ENCODE measurements at regions not wholly inside any gene's neighbourhood (a gene's known extent, or its start where the extent isn't known, plus 50 kb on each side); places are given as distances from the start of the nearest gene placed in this dataset.

DNA sequence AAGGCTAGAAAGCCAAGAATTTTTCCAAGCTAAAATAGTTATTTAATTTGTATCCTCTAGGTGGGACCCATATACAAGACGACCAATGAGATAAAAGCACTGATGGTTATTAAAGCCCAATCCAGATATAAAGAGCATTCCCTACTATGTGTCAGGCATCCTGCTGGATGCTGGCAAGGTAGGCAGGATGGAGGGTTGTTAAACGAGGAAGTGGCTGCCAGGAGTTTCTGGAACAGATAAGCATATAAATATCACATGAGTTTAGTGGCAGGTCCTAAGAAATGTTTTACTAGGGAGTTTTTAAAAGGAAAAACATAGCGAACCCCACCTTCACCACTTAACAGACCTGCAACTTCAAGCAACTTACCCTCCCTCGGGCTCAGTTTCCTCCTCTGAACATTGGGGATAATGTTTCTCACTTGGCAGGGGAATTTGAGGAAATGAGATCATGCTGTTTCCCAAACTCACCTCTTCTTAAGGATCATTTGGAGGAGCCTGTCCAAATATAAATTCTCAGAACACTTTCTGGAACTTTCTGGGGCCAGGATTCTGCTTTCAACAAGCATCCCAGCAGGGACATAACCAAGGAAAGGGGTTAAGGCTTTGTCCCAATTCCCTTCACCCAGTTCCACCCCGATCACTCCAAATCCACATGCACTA lies 94.3 kb upstream of the LDB2 start:
- TF ChIP-seq, protein P1, sequence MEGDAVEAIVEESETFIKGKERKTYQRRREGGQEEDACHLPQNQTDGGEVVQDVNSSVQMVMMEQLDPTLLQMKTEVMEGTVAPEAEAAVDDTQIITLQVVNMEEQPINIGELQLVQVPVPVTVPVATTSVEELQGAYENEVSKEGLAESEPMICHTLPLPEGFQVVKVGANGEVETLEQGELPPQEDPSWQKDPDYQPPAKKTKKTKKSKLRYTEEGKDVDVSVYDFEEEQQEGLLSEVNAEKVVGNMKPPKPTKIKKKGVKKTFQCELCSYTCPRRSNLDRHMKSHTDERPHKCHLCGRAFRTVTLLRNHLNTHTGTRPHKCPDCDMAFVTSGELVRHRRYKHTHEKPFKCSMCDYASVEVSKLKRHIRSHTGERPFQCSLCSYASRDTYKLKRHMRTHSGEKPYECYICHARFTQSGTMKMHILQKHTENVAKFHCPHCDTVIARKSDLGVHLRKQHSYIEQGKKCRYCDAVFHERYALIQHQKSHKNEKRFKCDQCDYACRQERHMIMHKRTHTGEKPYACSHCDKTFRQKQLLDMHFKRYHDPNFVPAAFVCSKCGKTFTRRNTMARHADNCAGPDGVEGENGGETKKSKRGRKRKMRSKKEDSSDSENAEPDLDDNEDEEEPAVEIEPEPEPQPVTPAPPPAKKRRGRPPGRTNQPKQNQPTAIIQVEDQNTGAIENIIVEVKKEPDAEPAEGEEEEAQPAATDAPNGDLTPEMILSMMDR (IDR thresholded peaks at IDR 0.05; ENCODE audit: borderline replicate concordance, insufficient read depth, low read depth, low read length) = no peak
- H3K4me3 ChIP-seq (ENCODE audit: low read depth, low read length) = no peak overlapping the region

DNA sequence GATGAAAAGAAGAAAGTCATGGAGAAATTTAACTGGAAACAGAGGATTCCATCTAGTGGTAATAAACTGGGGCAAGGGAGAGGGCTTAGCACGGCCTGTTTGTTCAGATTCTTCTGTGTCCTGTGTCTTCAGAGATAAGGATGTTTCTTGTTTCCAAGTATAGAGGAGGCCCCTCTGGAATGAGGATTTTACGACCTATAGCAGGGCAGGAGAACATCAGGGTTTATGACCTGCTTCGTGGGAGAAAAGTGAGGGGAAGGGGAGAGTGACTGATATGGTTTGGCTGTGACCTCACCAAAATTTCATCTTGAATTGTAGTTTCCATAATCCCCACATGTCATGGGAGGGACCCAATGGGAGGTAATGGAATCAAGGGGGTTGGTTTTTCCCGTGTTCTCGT lies 93.0 kb upstream of the LDB2 start:
- TF ChIP-seq, protein P1 (IDR thresholded peaks at IDR 0.05; ENCODE audit: borderline replicate concordance, insufficient read depth, low read depth, low read length) = no peak
- no peak overlapping the region for H3K4me3 ChIP-seq (ENCODE audit: low read depth, low read length)

DNA sequence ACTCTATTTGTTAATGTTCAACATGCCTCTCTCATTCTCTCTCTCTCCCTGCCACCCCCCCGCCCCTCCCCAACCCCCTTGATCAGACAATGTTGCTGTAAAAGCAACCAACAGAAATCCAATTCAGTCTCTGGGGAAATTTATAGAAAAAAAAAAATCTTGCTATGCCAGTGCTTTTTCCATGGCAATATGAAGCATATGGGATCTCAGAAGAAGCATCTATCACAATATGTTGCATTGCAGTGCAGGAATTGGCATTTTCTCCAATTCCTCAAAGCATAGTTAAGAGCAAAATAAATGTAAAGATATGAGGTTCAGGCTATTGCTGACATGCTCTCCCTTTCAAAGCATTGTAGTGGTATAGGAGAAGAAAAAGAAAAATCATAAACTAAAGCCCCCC lies 90.9 kb upstream of the LDB2 start:
- TF ChIP-seq, protein P1 (IDR thresholded peaks at IDR 0.05; ENCODE audit: borderline replicate concordance, insufficient read depth, low read depth, low read length) = no peak
- H3K4me3 ChIP-seq (ENCODE audit: low read depth, low read length) = no peak overlapping the region

DNA sequence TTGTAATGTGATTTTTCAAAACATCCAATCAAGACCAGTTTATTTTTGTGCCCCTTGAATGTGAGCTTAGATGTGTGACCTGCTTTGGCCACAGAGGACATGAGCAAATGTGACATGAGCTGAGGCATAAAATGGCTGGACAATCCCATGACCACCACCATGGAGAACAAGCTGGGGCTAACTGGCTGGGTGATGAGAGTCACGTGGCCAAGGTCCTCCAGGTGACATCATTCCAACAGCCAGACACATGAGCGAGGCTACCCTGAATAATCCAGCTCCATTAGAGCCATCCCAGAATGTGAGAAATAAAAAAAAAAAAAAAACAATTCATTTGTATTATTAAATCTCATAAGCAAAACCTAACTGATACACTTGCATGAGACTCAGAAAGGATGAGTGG lies 90.4 kb upstream of the LDB2 start:
- TF ChIP-seq, protein P1 (IDR thresholded peaks at IDR 0.05; ENCODE audit: borderline replicate concordance, insufficient read depth, low read depth, low read length) = no peak
- no peak overlapping the region for H3K4me3 ChIP-seq (ENCODE audit: low read depth, low read length)

DNA sequence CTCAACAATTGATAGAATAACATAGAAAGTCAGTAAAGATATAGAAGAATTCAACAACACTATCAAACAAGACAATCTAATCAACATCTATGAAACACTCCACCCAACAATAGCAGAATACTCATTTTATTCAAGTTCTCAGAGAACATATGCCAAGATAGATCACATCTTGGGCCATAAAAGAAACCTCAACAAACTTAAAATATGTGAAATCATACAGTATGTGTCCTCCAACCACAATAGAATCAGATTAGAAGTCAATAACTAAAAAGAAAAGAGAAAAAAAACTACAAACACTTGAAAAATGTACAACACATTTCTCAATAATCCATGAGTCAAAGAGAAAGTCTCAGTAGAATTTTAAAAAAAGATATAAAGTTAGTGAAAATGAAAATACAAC lies 78.6 kb upstream of the LDB2 start:
- TF ChIP-seq, protein P1 (IDR thresholded peaks at IDR 0.05; ENCODE audit: borderline replicate concordance, insufficient read depth, low read depth, low read length) = no peak
- no peak overlapping the region for H3K4me3 ChIP-seq (ENCODE audit: low read depth, low read length)

DNA sequence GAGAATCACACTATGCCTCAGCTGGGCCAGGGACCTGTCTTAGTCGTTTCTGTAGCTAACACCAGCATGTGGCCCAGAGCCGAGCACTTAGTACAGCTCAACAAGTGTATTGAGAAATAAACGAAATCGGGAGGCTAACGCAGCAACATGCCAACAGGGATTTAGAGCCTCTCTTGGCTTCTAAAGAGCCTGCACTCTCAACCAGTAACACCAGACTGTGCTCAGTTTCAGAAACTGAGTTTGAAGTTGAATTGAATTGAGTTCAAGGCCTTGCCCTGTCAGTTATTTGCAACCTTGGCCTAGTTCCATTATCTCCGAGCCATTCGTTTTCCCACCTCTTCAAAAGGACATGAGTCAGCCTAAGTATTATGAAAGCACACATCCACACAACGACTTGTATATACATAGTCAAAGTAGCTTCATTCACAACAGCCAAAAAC lies 71.3 kb upstream of the LDB2 start:
- H3K4me3 ChIP-seq (ENCODE audit: low read depth, low read length) = no peak overlapping the region
- TF ChIP-seq, protein P1 (IDR thresholded peaks at IDR 0.05; ENCODE audit: borderline replicate concordance, insufficient read depth, low read depth, low read length) = no peak

DNA sequence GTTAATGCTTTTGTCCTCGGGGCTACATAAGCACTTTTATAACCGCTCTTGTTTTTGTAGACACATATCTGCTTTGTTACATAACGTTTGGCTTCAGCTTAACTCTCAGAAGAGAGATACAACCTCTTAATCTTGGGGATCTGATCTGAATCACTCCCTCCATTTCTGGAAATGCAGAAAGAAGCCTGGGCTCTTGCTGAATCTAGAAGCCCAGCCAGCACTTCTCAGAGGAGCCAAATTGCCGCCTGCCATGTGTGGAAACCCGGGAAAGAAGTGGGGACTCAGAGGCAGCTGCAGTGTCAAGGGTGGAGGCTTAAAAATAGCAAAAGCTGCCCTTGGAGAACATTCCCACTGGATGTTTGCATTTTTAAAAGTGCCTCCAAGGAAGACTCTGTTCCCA lies 69.3 kb upstream of the LDB2 start:
- no peak overlapping the region for H3K4me3 ChIP-seq (ENCODE audit: low read depth, low read length)

More for the DNA sequence above, 69.3 kb upstream of the LDB2 start:
- TF ChIP-seq, protein P1 (IDR thresholded peaks at IDR 0.05; ENCODE audit: borderline replicate concordance, insufficient read depth, low read depth, low read length) = no peak
